H9 (cell line): ENCODE measurements at regions not wholly inside any gene's neighbourhood (a gene's known extent, or its start where the extent isn't known, plus 50 kb on each side); places are given as distances from the start of the nearest gene placed in this dataset.

Experiments used
- DNase-seq: peaks from one replicate; pipeline ENCODE4 v3.0.0-alpha.2; 2017
- H2AFZ ChIP-seq: one replicate; pipeline ENCODE4 v1.6.1; 2013; ENCODE audit warnings: mild to moderate bottlenecking, low read length, control low read depth, moderate library complexity
- H2AK5ac ChIP-seq: 2 replicates; pipeline ENCODE4 v1.6.1; 2013; ENCODE audit warnings: low read length, control low read depth, mixed read lengths; ENCODE audit not compliant: insufficient read length
- H2BK120ac ChIP-seq: one replicate; pipeline ENCODE4 v1.6.1; 2013; ENCODE audit warnings: low read depth, mild to moderate bottlenecking, low read length, control low read depth, inconsistent platforms; ENCODE audit not compliant: poor library complexity, severe bottlenecking
- H2BK12ac ChIP-seq: 2 replicates; pipeline ENCODE4 v1.6.1; 2013; ENCODE audit warnings: low read length, control low read depth, mixed read lengths, low read depth; ENCODE audit not compliant: insufficient read length
- H2BK15ac ChIP-seq: 2 replicates; pipeline ENCODE4 v1.6.1; 2013; ENCODE audit warnings: low read depth, low read length, control low read depth
- H2BK20ac ChIP-seq: one replicate; pipeline ENCODE4 v1.6.1; 2013; ENCODE audit warnings: low read depth, mild to moderate bottlenecking, low read length, control low read depth, inconsistent platforms; ENCODE audit not compliant: poor library complexity, severe bottlenecking
- H2BK5ac ChIP-seq: 2 replicates; pipeline ENCODE4 v1.6.1; 2013; ENCODE audit warnings: low read length, control low read depth, mixed read lengths; ENCODE audit not compliant: insufficient read length
- H3K14ac ChIP-seq: 2 replicates; pipeline ENCODE4 v1.6.1; 2013; ENCODE audit warnings: low read length, control low read depth; ENCODE audit not compliant: insufficient read depth
- H3K18ac ChIP-seq: 2 replicates; pipeline ENCODE4 v1.6.1; 2013; ENCODE audit warnings: low read depth, mild to moderate bottlenecking, mixed read lengths, low read length, control low read depth; ENCODE audit not compliant: insufficient read length
- H3K23ac ChIP-seq: 2 replicates; pipeline ENCODE4 v1.6.1; 2013; ENCODE audit warnings: low read length, control low read depth, mixed read lengths, low read depth; ENCODE audit not compliant: insufficient read length
- H3K23me2 ChIP-seq: 2 replicates; pipeline ENCODE4 v1.6.1; 2013; ENCODE audit warnings: low read depth, mild to moderate bottlenecking, mixed read lengths, low read length, control low read depth; ENCODE audit not compliant: insufficient read length, poor library complexity, severe bottlenecking
- H3K27ac ChIP-seq: 2 replicates; pipeline ENCODE4 v1.5.1; 2013; ENCODE audit warnings: low read length, control low read depth, mixed read lengths, low read depth; ENCODE audit not compliant: insufficient read length
- H3K27me3 ChIP-seq: 2 replicates; pipeline ENCODE4 v1.6.1; 2013; ENCODE audit warnings: low read length, control low read depth, inconsistent platforms; ENCODE audit not compliant: insufficient read depth
- H3K4ac ChIP-seq: 2 replicates; pipeline ENCODE4 v1.6.1; 2013; ENCODE audit warnings: low read depth, mild to moderate bottlenecking, control low read depth, inconsistent platforms, low read length, moderate library complexity
- H3K4me1 ChIP-seq: 2 replicates; pipeline ENCODE4 v1.6.1; 2013; ENCODE audit warnings: low read length, control low read depth, inconsistent platforms; ENCODE audit not compliant: insufficient read depth
- H3K4me2 ChIP-seq: 2 replicates; pipeline ENCODE4 v1.6.1; 2013; ENCODE audit warnings: low read length, control low read depth, mixed read lengths; ENCODE audit not compliant: insufficient read length, insufficient read depth
- H3K56ac ChIP-seq: 2 replicates; pipeline ENCODE4 v1.6.1; 2013; ENCODE audit warnings: low read depth, mild to moderate bottlenecking, mixed read lengths, low read length, control low read depth; ENCODE audit not compliant: insufficient read length
- H3K79me1 ChIP-seq: 2 replicates; pipeline ENCODE4 v1.6.1; 2013; ENCODE audit warnings: low read depth, mild to moderate bottlenecking, moderate library complexity, low read length, control low read depth, inconsistent platforms; ENCODE audit not compliant: insufficient read depth, poor library complexity, severe bottlenecking
- H3K79me2 ChIP-seq: 2 replicates; pipeline ENCODE4 v1.6.1; 2013; ENCODE audit warnings: low read length, control low read depth, inconsistent platforms; ENCODE audit not compliant: insufficient read depth
- H3K9ac ChIP-seq: 2 replicates; pipeline ENCODE4 v1.6.1; 2013; ENCODE audit warnings: low read length, control low read depth, mixed read lengths; ENCODE audit not compliant: insufficient read length; ENCODE audit errors: extremely low read depth
- H3K9me3 ChIP-seq: one replicate; pipeline ENCODE4 v1.6.1; 2013; ENCODE audit warnings: low read depth, low read length, inconsistent platforms; ENCODE audit not compliant: control insufficient read depth
- H3T11ph ChIP-seq: one replicate; pipeline ENCODE4 v1.6.1; 2013; ENCODE audit warnings: mild to moderate bottlenecking, low read length, control low read depth, inconsistent platforms
- H4K20me1 ChIP-seq: one replicate; pipeline ENCODE4 v1.6.1; 2013; ENCODE audit not compliant: control insufficient read depth, insufficient read length, insufficient read depth
- H4K5ac ChIP-seq: 2 replicates; pipeline ENCODE4 v1.6.1; 2013; ENCODE audit warnings: low read depth, mild to moderate bottlenecking, mixed read lengths, low read length, control low read depth; ENCODE audit not compliant: insufficient read length
- H4K8ac ChIP-seq: replicated peaks from 2 replicates; pipeline ENCODE4 v1.6.1; 2013; ENCODE audit warnings: low read length, control low read depth, mixed read lengths, low read depth; ENCODE audit not compliant: insufficient read length
- H4K91ac ChIP-seq: 2 replicates; pipeline ENCODE4 v1.6.1; 2013; ENCODE audit warnings: low read depth, mild to moderate bottlenecking, moderate library complexity, mixed read lengths, low read length, control low read depth; ENCODE audit not compliant: insufficient read length
- H3K27ac Mint-ChIP-seq, 3 experiments: 2 replicates in 2 of 3; 3 replicates in 1 of 3; pipeline ENCODE4 v1.8.0; 2020 to 2021; ENCODE audit warnings: mixed read lengths in 3 of 3, mild to moderate bottlenecking in 1 of 3, moderate library complexity in 1 of 3
- H3K27me3 Mint-ChIP-seq: 2 replicates; pipeline ENCODE4 v1.8.0; 2021; ENCODE audit warnings: low read depth, mild to moderate bottlenecking, moderate library complexity, mixed read lengths
- H3K36me3 Mint-ChIP-seq, 3 experiments: 2 replicates in 2 of 3; 3 replicates in 1 of 3; pipeline ENCODE4 v1.8.0; 2020 to 2021; ENCODE audit warnings: low read depth in 3 of 3, mixed read lengths in 3 of 3; ENCODE audit not compliant: insufficient read depth in 1 of 3
- H3K4me1 Mint-ChIP-seq, 2 experiments: 2 replicates each; pipeline ENCODE4 v1.8.0; 2020; ENCODE audit warnings: mixed read lengths in 2 of 2
- H3K4me3 Mint-ChIP-seq, 2 experiments: 2 replicates in 1 of 2; 3 replicates in 1 of 2; pipeline ENCODE4 v1.8.0; 2020 to 2021; ENCODE audit warnings: mild to moderate bottlenecking in 2 of 2, mixed read lengths in 2 of 2, moderate library complexity in 1 of 2
- H3K9me3 Mint-ChIP-seq, 2 experiments: 2 replicates in 1 of 2; 3 replicates in 1 of 2; pipeline ENCODE4 v1.8.0; 2020; ENCODE audit warnings: mild to moderate bottlenecking in 2 of 2, mixed read lengths in 2 of 2, moderate library complexity in 1 of 2
- CTCF ChIP-seq: fragments of 200-600 bp; sonication (generic); conservative IDR thresholded peaks from 3 replicates; pipeline ENCODE4 v1.8.0; 2021; ENCODE audit warnings: antibody characterized with exemption, mild to moderate bottlenecking

- Histone ChIP-seq H2BK5ac (no peak overlapping the region), H4K8ac (no peak overlapping the region), H4K20me1 (no peaks in the 10 kb centered on the region), H4K5ac (no peak overlapping the region), H2AFZ (no peak overlapping the region), H3K23ac (no peak overlapping the region), H2AK5ac (no peak overlapping the region), H3K79me1 (no peaks in the 10 kb centered on the region), H2BK20ac (no peak overlapping the region), H2BK15ac (no peak overlapping the region), H3K27me3 (no peaks in the 10 kb centered on the region), H2BK120ac (no peak overlapping the region), H3K79me2 (no peaks in the 10 kb centered on the region), H3K23me2 (no peaks in the 10 kb centered on the region), H3K9ac (no peak overlapping the region), H2BK12ac (no peak overlapping the region), H3K4me2 (no peak overlapping the region), H3T11ph (no peak overlapping the region), H3K9me3 (no peaks in the 10 kb centered on the region), H3K27ac (no peak overlapping the region), H3K18ac (no peak overlapping the region), H3K4ac (no peak overlapping the region), H3K56ac (no peak overlapping the region), H3K14ac (no peak overlapping the region), H4K91ac (no peak overlapping the region), H3K4me1 (no peaks in the 10 kb centered on the region)
- Mint-ChIP-seq H3K27me3 (no peaks in the 10 kb centered on the region), H3K27ac (no peak overlapping the region), H3K36me3 (no peaks in the 10 kb centered on the region), H3K4me3 (no peak overlapping the region), H3K4me1 (no peaks in the 10 kb centered on the region), H3K9me3 (no peaks in the 10 kb centered on the region)
- TF ChIP-seq CTCF, result no peak
- no peak for DNase-seq
Observed at GRCh38 chr7:119684763-119685162, 588.2 kb upstream of the KCND2 start.
